ENCODE measurements at regions not wholly inside any gene's neighbourhood (a gene's known extent, or its start where the extent isn't known, plus 50 kb on each side); places are given as distances from the start of the nearest gene placed in this dataset.

DNA sequence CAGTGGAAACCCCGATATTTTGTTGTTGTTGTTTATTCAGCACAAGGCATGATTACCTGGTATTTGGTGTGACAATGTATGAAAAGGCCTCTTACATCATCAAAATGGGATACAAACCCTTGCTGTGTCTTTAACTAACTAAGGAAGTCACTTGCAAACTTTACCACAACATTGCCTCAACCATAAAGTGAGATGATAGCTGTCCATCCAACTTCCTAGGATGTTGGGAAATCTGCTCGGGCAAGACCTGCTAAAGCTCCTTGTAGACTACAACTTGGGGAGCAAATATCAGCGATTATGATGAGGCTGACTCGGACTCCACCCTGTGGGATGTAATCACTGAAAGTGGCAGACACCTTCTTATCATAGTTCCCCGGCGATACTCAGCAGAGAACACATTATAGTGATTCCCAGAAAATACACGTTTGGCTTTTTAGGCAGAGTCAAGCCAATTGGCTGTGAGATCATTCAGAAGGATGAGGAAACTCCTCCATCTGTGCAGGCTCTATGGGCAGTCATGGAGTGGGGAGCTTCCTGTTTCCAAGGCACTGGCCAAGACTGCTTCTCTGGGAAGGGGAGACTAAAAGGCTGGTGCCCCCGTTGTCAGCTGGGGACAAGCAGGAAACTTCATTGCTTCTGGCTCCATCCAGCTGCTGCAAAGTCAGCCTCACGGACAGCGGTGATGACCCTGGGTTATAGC is 289.0 kb downstream of the RNF144A start:
- TF ChIP-seq POLR2A (conservative IDR thresholded peaks at IDR 0.05) = no peak
- no peak for TF ChIP-seq PTRF (tag; IDR thresholded peaks at IDR 0.05)
- TF ChIP-seq, protein P1, sequence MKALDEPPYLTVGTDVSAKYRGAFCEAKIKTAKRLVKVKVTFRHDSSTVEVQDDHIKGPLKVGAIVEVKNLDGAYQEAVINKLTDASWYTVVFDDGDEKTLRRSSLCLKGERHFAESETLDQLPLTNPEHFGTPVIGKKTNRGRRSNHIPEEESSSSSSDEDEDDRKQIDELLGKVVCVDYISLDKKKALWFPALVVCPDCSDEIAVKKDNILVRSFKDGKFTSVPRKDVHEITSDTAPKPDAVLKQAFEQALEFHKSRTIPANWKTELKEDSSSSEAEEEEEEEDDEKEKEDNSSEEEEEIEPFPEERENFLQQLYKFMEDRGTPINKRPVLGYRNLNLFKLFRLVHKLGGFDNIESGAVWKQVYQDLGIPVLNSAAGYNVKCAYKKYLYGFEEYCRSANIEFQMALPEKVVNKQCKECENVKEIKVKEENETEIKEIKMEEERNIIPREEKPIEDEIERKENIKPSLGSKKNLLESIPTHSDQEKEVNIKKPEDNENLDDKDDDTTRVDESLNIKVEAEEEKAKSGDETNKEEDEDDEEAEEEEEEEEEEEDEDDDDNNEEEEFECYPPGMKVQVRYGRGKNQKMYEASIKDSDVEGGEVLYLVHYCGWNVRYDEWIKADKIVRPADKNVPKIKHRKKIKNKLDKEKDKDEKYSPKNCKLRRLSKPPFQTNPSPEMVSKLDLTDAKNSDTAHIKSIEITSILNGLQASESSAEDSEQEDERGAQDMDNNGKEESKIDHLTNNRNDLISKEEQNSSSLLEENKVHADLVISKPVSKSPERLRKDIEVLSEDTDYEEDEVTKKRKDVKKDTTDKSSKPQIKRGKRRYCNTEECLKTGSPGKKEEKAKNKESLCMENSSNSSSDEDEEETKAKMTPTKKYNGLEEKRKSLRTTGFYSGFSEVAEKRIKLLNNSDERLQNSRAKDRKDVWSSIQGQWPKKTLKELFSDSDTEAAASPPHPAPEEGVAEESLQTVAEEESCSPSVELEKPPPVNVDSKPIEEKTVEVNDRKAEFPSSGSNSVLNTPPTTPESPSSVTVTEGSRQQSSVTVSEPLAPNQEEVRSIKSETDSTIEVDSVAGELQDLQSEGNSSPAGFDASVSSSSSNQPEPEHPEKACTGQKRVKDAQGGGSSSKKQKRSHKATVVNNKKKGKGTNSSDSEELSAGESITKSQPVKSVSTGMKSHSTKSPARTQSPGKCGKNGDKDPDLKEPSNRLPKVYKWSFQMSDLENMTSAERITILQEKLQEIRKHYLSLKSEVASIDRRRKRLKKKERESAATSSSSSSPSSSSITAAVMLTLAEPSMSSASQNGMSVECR (CRISPR knock-in tag; IDR thresholded peaks at IDR 0.05) = no peak
- TF ChIP-seq KLF10 (CRISPR knock-in tag; IDR thresholded peaks at IDR 0.05) = no peak
- no peak for TF ChIP-seq BRD4 (IDR thresholded peaks at IDR 0.05)
- no peak for TF ChIP-seq ZZZ3 (IDR thresholded peaks at IDR 0.05)
- TF ChIP-seq ZNF253 (CRISPR knock-in tag; conservative IDR thresholded peaks at IDR 0.05) = no peak

Measured in K562 (cell line).